ENCODE measurements at regions not wholly inside any gene's neighbourhood (a gene's known extent, or its start where the extent isn't known, plus 50 kb on each side); places are given as distances from the start of the nearest gene placed in this dataset.

GRCh38 chr5:8332666-8333445, 463.9 kb downstream of the MTRR start:
- no peak for DNase-seq

GRCh38 chr5:8333485-8333884, 464.5 kb downstream of the MTRR start:
- no peak for DNase-seq

GRCh38 chr5:8333977-8334376, 465.0 kb downstream of the MTRR start:
- no peak for DNase-seq

GRCh38 chr5:8340261-8340660, 471.3 kb downstream of the MTRR start:
- no peak for DNase-seq

- DNase-seq: peak; percentile 4 to 63
Observed at GRCh38 chr5:8340739-8341344, 471.9 kb downstream of the MTRR start.

- DNase-seq: no peak
Observed at GRCh38 chr5:8341406-8341805, 472.5 kb downstream of the MTRR start.

GRCh38 chr5:8347984-8348383, 479.0 kb downstream of the MTRR start:
- no peak for DNase-seq

- no peak for DNase-seq
Observed at GRCh38 chr5:8349855-8350254, 480.9 kb downstream of the MTRR start.

- DNase-seq: no peak
Observed at GRCh38 chr5:8350644-8351339, 481.8 kb downstream of the MTRR start.

GRCh38 chr5:8355981-8356380, 487.0 kb downstream of the MTRR start:
- no peak for DNase-seq

- DNase-seq: no peak
Observed at GRCh38 chr5:8360012-8360411, 491.1 kb downstream of the MTRR start.

GRCh38 chr5:8362495-8362894, 493.5 kb downstream of the MTRR start:
- no peak for DNase-seq

GRCh38 chr5:8363138-8363537, 494.2 kb downstream of the MTRR start:
- DNase-seq: no peak

- no peak for DNase-seq
Observed at GRCh38 chr5:8366266-8366665, 497.3 kb downstream of the MTRR start.

GRCh38 chr5:8376478-8376877, 507.5 kb downstream of the MTRR start:
- no peak for DNase-seq

GRCh38 chr5:8381972-8382371, 513.0 kb downstream of the MTRR start:
- peak in 1 of 2 experiments; percentile 37 for DNase-seq

GRCh38 chr5:8382456-8382855, 513.5 kb downstream of the MTRR start:
- DNase-seq: no peak

- no peak for DNase-seq
Observed at GRCh38 chr5:8383616-8384015, 514.7 kb downstream of the MTRR start.

GRCh38 chr5:8386719-8387288, 517.9 kb downstream of the MTRR start:
- DNase-seq: no peak

GRCh38 chr5:8391911-8392310, 523.0 kb downstream of the MTRR start:
- DNase-seq: no peak

- DNase-seq: no peak
Observed at GRCh38 chr5:8393240-8393639, 524.3 kb downstream of the MTRR start.

- peak in 1 of 2 experiments; percentile 14 for DNase-seq
Observed at GRCh38 chr5:8394965-8395364, 526.0 kb downstream of the MTRR start.

GRCh38 chr5:8396246-8396645, 527.3 kb downstream of the MTRR start:
- no peak for DNase-seq

- no peak for DNase-seq
Observed at GRCh38 chr5:8396756-8397155, 527.8 kb downstream of the MTRR start.
